ENCODE measurements at regions not wholly inside any gene's neighbourhood (a gene's known extent, or its start where the extent isn't known, plus 50 kb on each side); places are given as distances from the start of the nearest gene placed in this dataset.

GRCh38 chr3:161859057-161859456, 362.4 kb downstream of the OTOL1 start:
- H4K20me1 ChIP-seq (ENCODE audit: insufficient read depth, low read length), result no peaks in the 10 kb centered on the region
- no peaks in the 10 kb centered on the region for H3K27me3 ChIP-seq (ENCODE audit: insufficient read depth, low read length)
- H3K4me3 ChIP-seq (ENCODE audit: insufficient read depth, low read depth, low read length), result no peak overlapping the region
- H3K9me3 Mint-ChIP-seq (ENCODE audit: unreplicated experiment), result no peaks in the 10 kb centered on the region
- H3K27ac Mint-ChIP-seq (ENCODE audit: unreplicated experiment), result no peak overlapping the region
- DNase-seq (ENCODE audit: low read depth), result no peak
- no peak for FAIRE-seq
- H3K79me2 ChIP-seq (ENCODE audit: insufficient read depth, low read length), result no peaks in the 10 kb centered on the region
- H3K4me1 ChIP-seq (ENCODE audit: insufficient read depth, low read length), result peaks cover 11% of the 10 kb centered on the region
- H3K9ac ChIP-seq (ENCODE audit: low read length), result no peak overlapping the region
- H3K27me3 Mint-ChIP-seq (ENCODE audit: low read depth, unreplicated experiment), result no peaks in the 10 kb centered on the region
- no peaks in the 10 kb centered on the region for H3K9me3 ChIP-seq (ENCODE audit: insufficient read depth, low read depth, low read length)
- H3K4me3 Mint-ChIP-seq (ENCODE audit: unreplicated experiment), result no peak overlapping the region
- H2AFZ ChIP-seq (ENCODE audit: low read depth, low read length), result no peak overlapping the region
- H3K4me1 Mint-ChIP-seq (ENCODE audit: low read depth, unreplicated experiment), result peaks cover 8% of the 10 kb centered on the region
- H3K36me3 ChIP-seq (ENCODE audit: insufficient read depth, low read length), result no peaks in the 10 kb centered on the region
- no peaks in the 10 kb centered on the region for H3K36me3 Mint-ChIP-seq (ENCODE audit: low read depth, unreplicated experiment)
- TF ChIP-seq EZH2 (IDR thresholded peaks at IDR 0.05; ENCODE audit: insufficient read depth, low read length) (no peak), CTCF (IDR thresholded peaks at IDR 0.05; ENCODE audit: insufficient read depth, low read depth, low read length) (no peak)
- H3K4me2 ChIP-seq (ENCODE audit: low read length), result no peak overlapping the region
- H3K27ac ChIP-seq (ENCODE audit: low read depth, low read length), result no peak overlapping the region

DNA sequence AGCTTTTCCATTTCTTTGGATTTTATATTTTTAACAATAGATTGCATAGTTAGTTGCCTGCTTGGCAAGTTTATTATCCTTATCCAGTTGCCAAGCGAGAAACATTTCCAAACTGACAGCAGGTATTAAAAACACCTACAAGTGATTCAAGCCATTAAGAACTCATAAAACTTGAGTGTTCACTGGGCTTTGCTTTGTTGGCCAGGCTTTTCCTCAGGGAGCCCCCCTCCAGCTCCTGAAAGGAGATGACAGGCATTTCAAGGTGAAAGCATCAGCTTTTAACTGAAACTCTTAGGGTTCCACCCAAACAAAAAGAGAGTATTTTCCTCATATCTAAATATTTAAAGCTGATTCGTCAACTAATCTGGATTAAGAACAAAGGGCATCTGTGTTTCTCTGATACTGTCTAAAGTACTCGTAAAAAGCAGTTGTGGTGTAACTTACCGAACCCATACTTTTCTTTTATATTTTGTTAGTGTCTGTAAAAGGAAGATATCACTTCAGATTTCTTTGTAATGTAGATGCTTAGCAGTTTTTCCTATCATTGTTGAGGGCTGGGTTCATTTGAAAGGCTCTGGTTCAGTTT, 363.4 kb downstream of the OTOL1 start:
- Mint-ChIP-seq H3K4me1 (ENCODE audit: low read depth, unreplicated experiment) (peaks cover under 1% of the 10 kb centered on the region), H3K27me3 (ENCODE audit: low read depth, unreplicated experiment) (no peaks in the 10 kb centered on the region), H3K36me3 (ENCODE audit: low read depth, unreplicated experiment) (no peaks in the 10 kb centered on the region), H3K9me3 (ENCODE audit: unreplicated experiment) (no peaks in the 10 kb centered on the region), H3K4me3 (ENCODE audit: unreplicated experiment) (no peak overlapping the region), H3K27ac (ENCODE audit: unreplicated experiment) (no peak overlapping the region)
- no peak overlapping the region for H3K27ac ChIP-seq (ENCODE audit: low read depth, low read length)
- H3K27me3 ChIP-seq (ENCODE audit: insufficient read depth, low read length), result no peaks in the 10 kb centered on the region
- DNase-seq (ENCODE audit: low read depth) (no peak), FAIRE-seq (no peak)
- no peak overlapping the region for H3K4me2 ChIP-seq (ENCODE audit: low read length)
- H3K36me3 ChIP-seq (ENCODE audit: insufficient read depth, low read length), result no peaks in the 10 kb centered on the region
- H3K9me3 ChIP-seq (ENCODE audit: insufficient read depth, low read depth, low read length), result no peaks in the 10 kb centered on the region
- H2AFZ ChIP-seq (ENCODE audit: low read depth, low read length), result no peak overlapping the region
- no peak overlapping the region for H3K4me3 ChIP-seq (ENCODE audit: insufficient read depth, low read depth, low read length)
- no peak overlapping the region for H3K9ac ChIP-seq (ENCODE audit: low read length)
- H4K20me1 ChIP-seq (ENCODE audit: insufficient read depth, low read length), result no peaks in the 10 kb centered on the region
- H3K4me1 ChIP-seq (ENCODE audit: insufficient read depth, low read length), result peaks cover 2% of the 10 kb centered on the region
- TF ChIP-seq CTCF (IDR thresholded peaks at IDR 0.05; ENCODE audit: insufficient read depth, low read depth, low read length) (no peak), EZH2 (IDR thresholded peaks at IDR 0.05; ENCODE audit: insufficient read depth, low read length) (no peak)
- H3K79me2 ChIP-seq (ENCODE audit: insufficient read depth, low read length), result no peaks in the 10 kb centered on the region

GRCh38 chr3:161863775-161864174, 367.2 kb downstream of the OTOL1 start:
- Histone ChIP-seq H4K20me1 (ENCODE audit: insufficient read depth, low read length) (no peaks in the 10 kb centered on the region), H3K4me3 (ENCODE audit: insufficient read depth, low read depth, low read length) (no peak overlapping the region), H3K79me2 (ENCODE audit: insufficient read depth, low read length) (no peaks in the 10 kb centered on the region), H3K27ac (ENCODE audit: low read depth, low read length) (no peak overlapping the region), H2AFZ (ENCODE audit: low read depth, low read length) (no peak overlapping the region), H3K27me3 (ENCODE audit: insufficient read depth, low read length) (no peaks in the 10 kb centered on the region), H3K9me3 (ENCODE audit: insufficient read depth, low read depth, low read length) (no peaks in the 10 kb centered on the region), H3K9ac (ENCODE audit: low read length) (no peak overlapping the region), H3K36me3 (ENCODE audit: insufficient read depth, low read length) (no peaks in the 10 kb centered on the region), H3K4me1 (ENCODE audit: insufficient read depth, low read length) (no peaks in the 10 kb centered on the region), H3K4me2 (ENCODE audit: low read length) (no peak overlapping the region)
- TF ChIP-seq EZH2 (IDR thresholded peaks at IDR 0.05; ENCODE audit: insufficient read depth, low read length) (no peak), CTCF (IDR thresholded peaks at IDR 0.05; ENCODE audit: insufficient read depth, low read depth, low read length) (no peak)
- Mint-ChIP-seq H3K36me3 (ENCODE audit: low read depth, unreplicated experiment) (no peaks in the 10 kb centered on the region), H3K27me3 (ENCODE audit: low read depth, unreplicated experiment) (no peaks in the 10 kb centered on the region), H3K27ac (ENCODE audit: unreplicated experiment) (no peak overlapping the region), H3K9me3 (ENCODE audit: unreplicated experiment) (no peaks in the 10 kb centered on the region), H3K4me1 (ENCODE audit: low read depth, unreplicated experiment) (no peaks in the 10 kb centered on the region), H3K4me3 (ENCODE audit: unreplicated experiment) (no peak overlapping the region)
- no peak for DNase-seq (ENCODE audit: low read depth)
- FAIRE-seq, result no peak
